ENCODE measurements at regions not wholly inside any gene's neighbourhood (a gene's known extent, or its start where the extent isn't known, plus 50 kb on each side); places are given as distances from the start of the nearest gene placed in this dataset.

DNA sequence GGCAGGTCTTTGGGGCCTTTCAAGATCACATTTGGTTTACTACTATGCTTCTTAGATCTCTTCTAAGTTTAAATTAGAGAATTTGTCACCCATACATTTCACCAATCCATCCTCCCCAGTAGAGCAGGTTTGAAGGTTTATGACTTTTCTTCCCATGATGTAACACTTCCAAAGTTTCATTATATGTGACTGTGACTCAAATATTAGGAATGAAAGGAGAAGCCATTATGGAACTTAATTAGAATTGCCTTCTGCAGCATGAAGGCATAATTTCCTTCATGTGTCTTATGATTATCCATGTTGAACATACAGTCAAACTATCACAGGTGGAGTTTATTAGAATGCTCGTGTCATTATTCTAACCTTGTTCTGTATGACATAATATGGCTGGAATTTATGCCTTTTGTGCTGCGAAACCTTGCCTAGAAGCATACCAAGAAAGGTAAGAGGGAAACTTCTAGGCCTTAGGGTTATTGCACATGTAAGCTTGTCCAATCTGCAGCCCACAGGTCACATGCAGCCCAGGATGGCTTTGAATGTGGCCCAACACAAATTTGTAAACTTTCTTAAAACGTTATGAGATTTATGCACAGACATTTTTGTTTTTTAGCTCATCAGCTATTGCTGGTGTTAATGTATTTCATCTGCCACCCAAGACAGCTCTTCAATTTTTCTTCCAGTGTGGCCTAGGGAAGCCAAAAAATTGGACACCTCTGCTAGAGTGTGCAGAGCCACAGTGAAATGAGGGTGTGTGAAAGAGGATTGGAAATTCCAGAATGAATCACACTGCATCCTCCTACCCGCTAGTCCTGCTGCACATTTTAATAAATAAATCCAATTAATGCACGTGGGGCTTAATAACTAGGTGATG lies 133.6 kb downstream of the TMEM26 start:
- Histone ChIP-seq H3K4me1 (ENCODE audit: insufficient read depth) (no peaks in the 10 kb centered on the region), H2AFZ (no peak overlapping the region), H3K4me2 (no peak overlapping the region), H3K79me2 (no peaks in the 10 kb centered on the region), H3K27me3 (no peaks in the 10 kb centered on the region), H3K9me2 (replicated peaks; ENCODE audit: insufficient read depth) (no peaks in the 10 kb centered on the region), H3K4me3 (no peak overlapping the region), H3K27ac (no peak overlapping the region), H3K9me3 (ENCODE audit: low read depth) (no peaks in the 10 kb centered on the region), H3K36me3 (replicated peaks; ENCODE audit: insufficient read depth, low read depth) (no peaks in the 10 kb centered on the region), H4K20me1 (ENCODE audit: insufficient read depth, poor library complexity, severe bottlenecking) (no peaks in the 10 kb centered on the region)
- 89% methylated on average over 5 of the region's 5 CpGs for whole genome bisulfite sequencing (ENCODE audit: low lambda C conversion rate, missing lambda C conversion rate)
- TF ChIP-seq, protein P1, sequence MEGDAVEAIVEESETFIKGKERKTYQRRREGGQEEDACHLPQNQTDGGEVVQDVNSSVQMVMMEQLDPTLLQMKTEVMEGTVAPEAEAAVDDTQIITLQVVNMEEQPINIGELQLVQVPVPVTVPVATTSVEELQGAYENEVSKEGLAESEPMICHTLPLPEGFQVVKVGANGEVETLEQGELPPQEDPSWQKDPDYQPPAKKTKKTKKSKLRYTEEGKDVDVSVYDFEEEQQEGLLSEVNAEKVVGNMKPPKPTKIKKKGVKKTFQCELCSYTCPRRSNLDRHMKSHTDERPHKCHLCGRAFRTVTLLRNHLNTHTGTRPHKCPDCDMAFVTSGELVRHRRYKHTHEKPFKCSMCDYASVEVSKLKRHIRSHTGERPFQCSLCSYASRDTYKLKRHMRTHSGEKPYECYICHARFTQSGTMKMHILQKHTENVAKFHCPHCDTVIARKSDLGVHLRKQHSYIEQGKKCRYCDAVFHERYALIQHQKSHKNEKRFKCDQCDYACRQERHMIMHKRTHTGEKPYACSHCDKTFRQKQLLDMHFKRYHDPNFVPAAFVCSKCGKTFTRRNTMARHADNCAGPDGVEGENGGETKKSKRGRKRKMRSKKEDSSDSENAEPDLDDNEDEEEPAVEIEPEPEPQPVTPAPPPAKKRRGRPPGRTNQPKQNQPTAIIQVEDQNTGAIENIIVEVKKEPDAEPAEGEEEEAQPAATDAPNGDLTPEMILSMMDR (IDR thresholded peaks at IDR 0.05; ENCODE audit: poor library complexity) = no peak
- TF ChIP-seq EZH2phosphoT487 (IDR thresholded peaks at IDR 0.05; ENCODE audit: low read depth, severe bottlenecking, unreplicated experiment) (no peak), EZH2 (IDR thresholded peaks at IDR 0.05; ENCODE audit: borderline replicate concordance) (no peak)
- no peak for DNase-seq (ENCODE audit: low spot score)

DNA sequence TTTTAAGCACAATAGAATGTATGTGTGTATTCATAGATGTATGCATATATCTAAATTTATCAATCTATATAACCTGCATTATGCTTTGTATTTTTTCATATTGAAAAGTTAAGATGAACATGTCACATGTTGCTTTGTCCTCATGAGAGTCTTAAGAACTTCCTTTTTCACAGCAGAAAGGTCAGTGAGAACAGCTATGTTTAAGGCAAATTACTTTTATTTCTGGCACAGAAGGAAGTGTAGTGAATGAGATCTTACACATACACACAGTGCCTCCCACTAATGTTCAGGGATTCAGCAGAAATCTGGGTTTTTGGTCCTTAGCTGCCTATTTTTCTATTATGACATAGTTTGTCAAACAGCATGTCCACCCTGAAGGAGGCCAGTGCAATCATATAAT lies 134.8 kb downstream of the TMEM26 start:
- no peaks in the 10 kb centered on the region for H3K9me3 ChIP-seq (ENCODE audit: low read depth)
- no peaks in the 10 kb centered on the region for H3K79me2 ChIP-seq
- no peak overlapping the region for H3K4me2 ChIP-seq
- DNase-seq (ENCODE audit: low spot score) = no peak
- H3K4me3 ChIP-seq = no peak overlapping the region
- H4K20me1 ChIP-seq (ENCODE audit: insufficient read depth, poor library complexity, severe bottlenecking) = no peaks in the 10 kb centered on the region
- no peaks in the 10 kb centered on the region for H3K36me3 ChIP-seq (replicated peaks; ENCODE audit: insufficient read depth, low read depth)
- TF ChIP-seq EZH2phosphoT487 (IDR thresholded peaks at IDR 0.05; ENCODE audit: low read depth, severe bottlenecking, unreplicated experiment) = no peak
- TF ChIP-seq, protein P1 (IDR thresholded peaks at IDR 0.05; ENCODE audit: poor library complexity) = no peak
- no peak for TF ChIP-seq EZH2 (IDR thresholded peaks at IDR 0.05; ENCODE audit: borderline replicate concordance)
- H3K27me3 ChIP-seq = no peaks in the 10 kb centered on the region
- H3K27ac ChIP-seq = no peak overlapping the region
- no peak overlapping the region for H2AFZ ChIP-seq
- H3K4me1 ChIP-seq (ENCODE audit: insufficient read depth) = no peaks in the 10 kb centered on the region
- no peaks in the 10 kb centered on the region for H3K9me2 ChIP-seq (replicated peaks; ENCODE audit: insufficient read depth)

DNA sequence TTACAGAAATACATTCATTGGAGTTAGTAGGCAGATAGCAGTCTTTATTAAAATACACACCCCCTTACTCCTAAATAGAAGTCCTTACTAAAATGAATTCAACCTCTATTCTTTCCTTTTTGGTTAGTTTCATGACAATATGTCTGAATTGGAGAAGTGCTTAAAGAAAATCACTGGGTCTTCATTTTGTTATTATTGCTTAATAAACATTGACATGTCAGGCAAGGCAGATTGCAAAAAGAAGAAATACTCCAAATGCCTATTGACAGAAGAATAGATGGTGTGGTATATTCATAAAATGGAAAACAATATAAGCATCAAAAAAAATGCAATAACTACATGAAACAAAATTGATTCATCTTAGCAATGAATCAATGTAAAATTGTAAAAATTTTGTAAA lies 135.5 kb downstream of the TMEM26 start:
- Histone ChIP-seq H3K36me3 (replicated peaks; ENCODE audit: insufficient read depth, low read depth) (no peaks in the 10 kb centered on the region), H3K9me3 (ENCODE audit: low read depth) (no peaks in the 10 kb centered on the region), H3K9me2 (replicated peaks; ENCODE audit: insufficient read depth) (no peaks in the 10 kb centered on the region)

More for the DNA sequence above, 135.5 kb downstream of the TMEM26 start:
- TF ChIP-seq EZH2phosphoT487 (IDR thresholded peaks at IDR 0.05; ENCODE audit: low read depth, severe bottlenecking, unreplicated experiment) (no peak), EZH2 (IDR thresholded peaks at IDR 0.05; ENCODE audit: borderline replicate concordance) (no peak)
- TF ChIP-seq, protein P1 (IDR thresholded peaks at IDR 0.05; ENCODE audit: poor library complexity) = no peak
- no peak for DNase-seq (ENCODE audit: low spot score)
- Histone ChIP-seq H3K27ac (no peak overlapping the region), H3K79me2 (no peaks in the 10 kb centered on the region), H2AFZ (no peak overlapping the region), H3K27me3 (no peaks in the 10 kb centered on the region), H3K4me1 (ENCODE audit: insufficient read depth) (no peaks in the 10 kb centered on the region), H4K20me1 (ENCODE audit: insufficient read depth, poor library complexity, severe bottlenecking) (no peaks in the 10 kb centered on the region), H3K4me3 (no peak overlapping the region), H3K4me2 (no peak overlapping the region)
